ENCODE measurements at regions not wholly inside any gene's neighbourhood (a gene's known extent, or its start where the extent isn't known, plus 50 kb on each side); places are given as distances from the start of the nearest gene placed in this dataset.

DNA sequence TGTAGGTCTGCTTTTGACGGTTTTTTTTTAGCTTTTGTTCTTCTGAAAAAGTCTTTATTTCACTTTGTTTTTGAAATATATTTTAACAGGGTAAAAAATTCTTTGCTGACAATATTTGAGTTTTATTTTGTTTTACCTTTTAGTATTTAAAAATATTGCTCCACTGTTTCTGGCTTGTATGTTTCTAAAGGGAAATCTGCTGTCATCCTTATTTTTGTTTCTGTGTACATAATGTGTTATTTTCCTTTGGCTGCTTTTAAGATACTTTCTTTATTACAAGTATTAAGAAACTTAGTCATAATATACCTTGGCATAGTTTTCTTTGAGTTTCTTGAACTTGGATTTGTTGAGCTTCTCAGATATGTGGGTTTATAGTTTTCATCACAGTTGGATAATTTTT is 88.6 kb upstream of the SPACA1 start:
- no peak overlapping the region for H3K27ac ChIP-seq (ENCODE audit: low read length)
- no peaks in the 10 kb centered on the region for H3K36me3 ChIP-seq (ENCODE audit: control insufficient read depth in 1 of 2, insufficient read depth in 2 of 2, low read length in 2 of 2)
- H3K9me3 ChIP-seq (ENCODE audit: control insufficient read depth in 1 of 2, low read length in 2 of 2) = no peaks in the 10 kb centered on the region
- H3K4me1 ChIP-seq (ENCODE audit: control insufficient read depth in 1 of 2, insufficient read depth in 2 of 2, low read length in 2 of 2) = no peaks in the 10 kb centered on the region
- no peak overlapping the region for H3K4me3 ChIP-seq (ENCODE audit: low read depth in 1 of 2, low read length in 2 of 2)
- H3K27me3 ChIP-seq (ENCODE audit: low read depth, low read length) = no peaks in the 10 kb centered on the region

DNA sequence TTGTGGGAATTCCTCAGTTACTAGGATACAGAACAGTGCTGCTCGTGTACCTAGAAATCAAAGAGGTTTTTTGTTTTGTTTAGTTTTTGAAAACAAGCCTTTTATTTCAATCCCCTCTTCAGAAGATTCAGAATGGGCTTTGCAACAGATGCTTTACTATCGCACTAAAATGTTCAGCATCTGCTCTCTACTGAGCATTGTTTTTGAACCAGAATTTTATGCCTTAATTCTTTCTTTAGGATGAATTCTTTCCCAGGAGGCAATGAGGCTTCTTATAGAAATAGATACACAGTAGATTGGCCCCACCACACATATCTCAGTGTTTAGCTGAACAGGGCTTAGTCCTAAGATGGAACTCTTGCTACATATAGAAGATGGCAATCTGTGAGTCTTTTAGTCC is 95.9 kb upstream of the SPACA1 start:
- no peaks in the 10 kb centered on the region for H3K36me3 ChIP-seq (ENCODE audit: control insufficient read depth in 1 of 2, insufficient read depth in 2 of 2, low read length in 2 of 2)
- no peak overlapping the region for H3K27ac ChIP-seq (ENCODE audit: low read length)
- H3K4me1 ChIP-seq (ENCODE audit: control insufficient read depth in 1 of 2, insufficient read depth in 2 of 2, low read length in 2 of 2) = no peaks in the 10 kb centered on the region
- H3K4me3 ChIP-seq (ENCODE audit: low read depth in 1 of 2, low read length in 2 of 2) = no peak overlapping the region
- no peaks in the 10 kb centered on the region for H3K9me3 ChIP-seq (ENCODE audit: control insufficient read depth in 1 of 2, low read length in 2 of 2)
- H3K27me3 ChIP-seq (ENCODE audit: low read depth, low read length) = no peaks in the 10 kb centered on the region

DNA sequence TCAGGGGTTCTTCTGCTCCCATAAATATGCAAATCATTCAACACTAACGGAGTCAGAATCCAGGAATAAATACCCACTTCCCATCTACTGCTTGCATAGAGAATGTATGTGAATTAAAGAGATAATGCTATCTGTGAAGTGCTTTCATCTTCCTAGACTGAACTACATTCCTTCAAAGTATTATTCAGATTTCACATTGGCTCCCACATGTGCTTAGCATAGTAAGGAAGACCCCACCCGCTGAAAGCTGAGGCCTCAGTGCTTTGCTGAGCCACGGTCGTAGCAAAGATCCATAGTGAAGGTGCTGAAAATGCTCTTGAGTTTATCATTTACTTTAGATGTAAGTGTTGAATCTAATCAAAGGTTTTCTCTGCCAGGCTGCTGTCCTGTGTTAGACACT is 97.0 kb upstream of the SPACA1 start:
- no peak overlapping the region for H3K4me3 ChIP-seq (ENCODE audit: low read depth in 1 of 2, low read length in 2 of 2)
- H3K27ac ChIP-seq (ENCODE audit: low read length) = no peak overlapping the region
- no peaks in the 10 kb centered on the region for H3K4me1 ChIP-seq (ENCODE audit: control insufficient read depth in 1 of 2, insufficient read depth in 2 of 2, low read length in 2 of 2)

DNA sequence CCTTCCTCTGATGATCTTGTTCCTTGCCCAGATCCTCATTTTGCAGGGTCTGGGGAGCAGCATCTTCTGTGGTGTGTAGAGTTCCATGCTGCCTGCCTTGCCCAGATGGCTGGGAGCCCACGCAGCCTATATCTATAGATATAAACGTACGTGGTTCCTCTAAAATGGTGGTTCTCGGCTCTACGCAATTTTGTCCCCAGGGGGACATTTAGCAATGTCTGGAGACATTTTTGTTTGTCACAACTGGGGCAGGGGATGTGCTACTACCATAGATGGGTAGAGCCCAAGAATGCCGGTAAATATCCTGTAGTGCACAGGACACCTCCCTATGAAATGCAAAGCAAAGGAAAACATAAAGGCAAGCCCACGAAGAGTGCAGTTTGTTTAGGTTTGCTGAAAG is 98.4 kb upstream of the SPACA1 start:
- Histone ChIP-seq H3K4me1 (ENCODE audit: control insufficient read depth in 1 of 2, insufficient read depth in 2 of 2, low read length in 2 of 2) (peaks cover 0 to 11% of the 10 kb centered on the region in 2 donors), H3K27ac (ENCODE audit: low read length) (no peak overlapping the region), H3K4me3 (ENCODE audit: low read depth in 1 of 2, low read length in 2 of 2) (no peak overlapping the region), H3K9me3 (ENCODE audit: control insufficient read depth in 1 of 2, low read length in 2 of 2) (no peaks in the 10 kb centered on the region), H3K36me3 (ENCODE audit: control insufficient read depth in 1 of 2, insufficient read depth in 2 of 2, low read length in 2 of 2) (no peaks in the 10 kb centered on the region), H3K27me3 (ENCODE audit: low read depth, low read length) (no peaks in the 10 kb centered on the region)

More for the DNA sequence above, 97.0 kb upstream of the SPACA1 start:
- H3K27me3 ChIP-seq (ENCODE audit: low read depth, low read length) = no peaks in the 10 kb centered on the region
- H3K9me3 ChIP-seq (ENCODE audit: control insufficient read depth in 1 of 2, low read length in 2 of 2) = no peaks in the 10 kb centered on the region
- no peaks in the 10 kb centered on the region for H3K36me3 ChIP-seq (ENCODE audit: control insufficient read depth in 1 of 2, insufficient read depth in 2 of 2, low read length in 2 of 2)

DNA sequence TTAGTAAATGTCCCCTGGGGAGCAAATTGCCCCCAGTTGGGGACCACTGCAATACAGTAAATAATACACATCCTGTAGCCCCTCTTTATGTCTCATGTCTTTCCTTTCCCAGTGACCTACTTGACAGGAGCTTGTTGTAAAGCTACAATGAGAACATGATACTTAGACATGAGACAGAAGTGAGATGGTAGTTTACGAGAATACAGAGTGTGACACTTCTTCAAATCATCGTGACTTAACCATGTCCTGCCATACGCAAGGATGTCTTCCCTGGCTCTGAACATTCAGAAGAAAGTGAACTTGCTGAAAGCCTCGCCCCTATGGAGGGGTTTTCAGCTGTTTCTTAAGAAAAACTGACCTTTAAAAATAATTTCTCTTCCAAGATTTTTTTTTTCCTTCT is 101.0 kb upstream of the SPACA1 start:
- Histone ChIP-seq H3K36me3 (ENCODE audit: control insufficient read depth in 1 of 2, insufficient read depth in 2 of 2, low read length in 2 of 2) (no peaks in the 10 kb centered on the region), H3K27me3 (ENCODE audit: low read depth, low read length) (no peaks in the 10 kb centered on the region), H3K27ac (ENCODE audit: low read length) (no peak overlapping the region), H3K4me3 (ENCODE audit: low read depth in 1 of 2, low read length in 2 of 2) (no peak overlapping the region), H3K9me3 (ENCODE audit: control insufficient read depth in 1 of 2, low read length in 2 of 2) (no peaks in the 10 kb centered on the region), H3K4me1 (ENCODE audit: control insufficient read depth in 1 of 2, insufficient read depth in 2 of 2, low read length in 2 of 2) (peaks cover 0 to 11% of the 10 kb centered on the region in 2 donors)

DNA sequence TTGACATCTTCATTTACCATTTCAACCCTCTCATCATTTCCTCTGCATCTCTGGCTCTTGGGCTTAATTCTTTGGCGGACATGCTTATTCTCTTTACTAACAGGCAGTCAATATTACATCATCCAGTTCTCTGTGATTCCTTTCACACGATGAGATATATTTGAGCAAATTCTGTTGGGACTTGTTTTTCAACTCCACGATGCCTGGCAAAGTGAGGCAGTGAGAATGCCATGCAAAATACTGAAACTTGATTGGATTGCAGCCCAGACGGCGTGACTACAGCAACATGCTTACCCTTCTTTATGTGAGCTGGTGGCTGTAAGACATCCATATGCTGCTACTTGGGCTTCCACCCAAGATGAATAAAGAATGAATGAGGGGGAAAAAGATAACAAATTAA is 101.7 kb upstream of the SPACA1 start:
- no peak overlapping the region for H3K27ac ChIP-seq (ENCODE audit: low read length)
- H3K4me3 ChIP-seq (ENCODE audit: low read depth in 1 of 2, low read length in 2 of 2) = no peak overlapping the region
- H3K27me3 ChIP-seq (ENCODE audit: low read depth, low read length) = no peaks in the 10 kb centered on the region
- no peaks in the 10 kb centered on the region for H3K9me3 ChIP-seq (ENCODE audit: control insufficient read depth in 1 of 2, low read length in 2 of 2)
- peaks cover 0 to 11% of the 10 kb centered on the region in 2 donors for H3K4me1 ChIP-seq (ENCODE audit: control insufficient read depth in 1 of 2, insufficient read depth in 2 of 2, low read length in 2 of 2)
- no peaks in the 10 kb centered on the region for H3K36me3 ChIP-seq (ENCODE audit: control insufficient read depth in 1 of 2, insufficient read depth in 2 of 2, low read length in 2 of 2)

DNA sequence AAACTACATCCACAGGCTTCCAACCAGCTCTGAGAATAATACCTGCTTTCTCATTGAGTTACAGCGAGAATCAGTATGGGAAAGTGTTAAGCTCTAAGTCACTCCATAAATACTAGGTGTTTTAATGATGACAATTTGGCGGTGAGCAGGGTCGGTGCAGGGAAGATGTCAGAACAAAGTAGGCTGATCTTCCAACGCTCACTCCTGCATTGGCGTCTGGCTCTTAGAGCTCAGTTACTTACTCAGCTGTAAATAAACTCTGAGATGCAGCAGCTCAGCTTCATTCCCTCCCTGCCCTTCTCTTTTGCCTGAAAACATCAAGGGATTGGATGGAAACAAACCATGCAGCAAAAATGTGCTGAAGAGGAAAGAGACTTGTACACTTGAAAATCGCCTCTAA is 102.5 kb upstream of the SPACA1 start:
- Histone ChIP-seq H3K27ac (ENCODE audit: low read length) (no peak overlapping the region), H3K36me3 (ENCODE audit: control insufficient read depth in 1 of 2, insufficient read depth in 2 of 2, low read length in 2 of 2) (no peaks in the 10 kb centered on the region), H3K9me3 (ENCODE audit: control insufficient read depth in 1 of 2, low read length in 2 of 2) (no peaks in the 10 kb centered on the region), H3K27me3 (ENCODE audit: low read depth, low read length) (no peaks in the 10 kb centered on the region), H3K4me1 (ENCODE audit: control insufficient read depth in 1 of 2, insufficient read depth in 2 of 2, low read length in 2 of 2) (peaks cover 0 to 11% of the 10 kb centered on the region in 2 donors), H3K4me3 (ENCODE audit: low read depth in 1 of 2, low read length in 2 of 2) (no peak overlapping the region)

DNA sequence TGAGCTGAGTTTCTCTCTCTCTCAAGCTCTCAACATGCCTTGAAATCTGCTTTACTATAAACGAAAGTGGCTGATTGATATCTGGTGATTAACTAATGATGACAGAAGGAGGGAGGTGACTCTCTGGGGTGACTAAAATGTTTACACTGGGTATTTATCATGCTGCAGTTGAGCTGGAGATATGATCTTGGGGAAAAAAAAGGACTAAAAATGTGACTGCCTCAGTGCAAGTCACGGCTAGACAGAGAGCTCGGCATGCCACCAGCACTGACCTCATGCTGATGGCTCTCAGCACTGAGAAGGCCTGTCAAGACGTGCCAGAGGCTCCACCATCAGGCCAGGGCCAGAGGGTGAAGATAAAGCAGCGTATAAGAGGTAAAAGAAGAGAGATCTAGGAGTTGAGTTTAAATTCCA is 103.1 kb upstream of the SPACA1 start:
- Histone ChIP-seq H3K27me3 (ENCODE audit: low read depth, low read length) (no peaks in the 10 kb centered on the region), H3K4me3 (ENCODE audit: low read depth in 1 of 2, low read length in 2 of 2) (no peak overlapping the region), H3K36me3 (ENCODE audit: control insufficient read depth in 1 of 2, insufficient read depth in 2 of 2, low read length in 2 of 2) (no peaks in the 10 kb centered on the region), H3K9me3 (ENCODE audit: control insufficient read depth in 1 of 2, low read length in 2 of 2) (no peaks in the 10 kb centered on the region), H3K4me1 (ENCODE audit: control insufficient read depth in 1 of 2, insufficient read depth in 2 of 2, low read length in 2 of 2) (peaks cover 0 to 11% of the 10 kb centered on the region in 2 donors), H3K27ac (ENCODE audit: low read length) (no peak overlapping the region)

DNA sequence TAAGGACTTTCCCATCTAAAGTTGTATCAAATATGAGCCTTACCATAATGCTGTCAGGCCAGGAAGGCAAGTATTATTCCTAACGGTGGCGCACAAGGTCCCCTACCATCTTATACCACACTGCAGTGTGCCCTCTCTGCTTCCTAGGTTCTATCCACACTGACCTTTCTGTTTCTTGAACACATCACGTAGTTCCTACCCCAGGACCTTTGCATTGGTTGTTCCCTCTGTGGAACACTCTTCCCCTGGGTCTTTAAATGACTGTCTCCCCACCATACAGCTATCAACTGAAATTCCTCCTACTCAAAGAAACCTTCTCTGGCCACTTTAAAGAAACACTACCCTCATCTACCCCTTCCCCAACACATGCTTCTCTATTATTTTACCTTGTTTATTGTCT is 104.5 kb upstream of the SPACA1 start:
- no peak overlapping the region for H3K27ac ChIP-seq (ENCODE audit: low read length)
- no peaks in the 10 kb centered on the region for H3K9me3 ChIP-seq (ENCODE audit: control insufficient read depth in 1 of 2, low read length in 2 of 2)
- H3K4me1 ChIP-seq (ENCODE audit: control insufficient read depth in 1 of 2, insufficient read depth in 2 of 2, low read length in 2 of 2) = peaks cover 0 to 11% of the 10 kb centered on the region in 2 donors
- H3K27me3 ChIP-seq (ENCODE audit: low read depth, low read length) = no peaks in the 10 kb centered on the region
- no peaks in the 10 kb centered on the region for H3K36me3 ChIP-seq (ENCODE audit: control insufficient read depth in 1 of 2, insufficient read depth in 2 of 2, low read length in 2 of 2)
- no peak overlapping the region for H3K4me3 ChIP-seq (ENCODE audit: low read depth in 1 of 2, low read length in 2 of 2)

DNA sequence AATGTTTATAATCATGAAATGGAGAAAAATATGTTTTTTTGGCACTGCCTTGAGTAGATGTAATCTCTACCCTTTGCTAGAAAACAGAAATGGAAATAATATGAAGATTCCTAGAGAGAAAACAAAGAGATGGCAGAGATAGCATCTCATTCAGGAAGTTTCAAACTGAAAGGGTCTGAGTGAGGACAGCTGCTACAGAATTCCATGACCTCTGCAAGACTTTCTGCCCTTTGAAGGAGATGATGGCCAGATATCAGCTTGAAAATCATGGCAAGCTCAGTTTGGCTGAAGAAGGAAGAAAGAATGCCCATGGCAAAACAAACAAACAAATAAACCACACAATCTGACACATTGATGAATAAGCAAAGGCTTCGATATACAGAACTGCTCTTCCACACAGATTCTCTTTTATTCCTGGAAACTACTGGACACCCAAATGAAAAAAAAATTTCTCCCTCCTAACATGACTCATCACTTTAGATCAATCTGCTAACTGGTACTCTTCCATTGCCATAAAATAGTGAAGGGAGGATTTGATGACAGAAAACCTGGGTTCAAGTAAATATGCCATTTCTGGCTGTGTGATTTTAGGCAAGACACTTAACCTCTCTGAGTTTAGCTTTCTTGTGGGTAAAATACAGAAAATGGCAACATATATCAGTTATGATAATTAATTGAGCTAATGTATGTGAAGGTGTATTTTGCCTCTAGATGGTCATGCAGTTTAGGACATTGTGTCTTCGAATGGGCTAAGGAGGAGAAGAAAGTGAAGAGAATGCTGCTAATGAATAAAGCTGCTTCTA is 105.9 kb upstream of the SPACA1 start:
- no peaks in the 10 kb centered on the region for H3K9me3 ChIP-seq (ENCODE audit: control insufficient read depth in 1 of 2, low read length in 2 of 2)
- no peak overlapping the region for H3K4me3 ChIP-seq (ENCODE audit: low read depth in 1 of 2, low read length in 2 of 2)
- H3K4me1 ChIP-seq (ENCODE audit: control insufficient read depth in 1 of 2, insufficient read depth in 2 of 2, low read length in 2 of 2) = peaks cover 0 to 11% of the 10 kb centered on the region in 2 donors
- H3K27me3 ChIP-seq (ENCODE audit: low read depth, low read length) = no peaks in the 10 kb centered on the region
- H3K36me3 ChIP-seq (ENCODE audit: control insufficient read depth in 1 of 2, insufficient read depth in 2 of 2, low read length in 2 of 2) = no peaks in the 10 kb centered on the region
- no peak overlapping the region for H3K27ac ChIP-seq (ENCODE audit: low read length)

DNA sequence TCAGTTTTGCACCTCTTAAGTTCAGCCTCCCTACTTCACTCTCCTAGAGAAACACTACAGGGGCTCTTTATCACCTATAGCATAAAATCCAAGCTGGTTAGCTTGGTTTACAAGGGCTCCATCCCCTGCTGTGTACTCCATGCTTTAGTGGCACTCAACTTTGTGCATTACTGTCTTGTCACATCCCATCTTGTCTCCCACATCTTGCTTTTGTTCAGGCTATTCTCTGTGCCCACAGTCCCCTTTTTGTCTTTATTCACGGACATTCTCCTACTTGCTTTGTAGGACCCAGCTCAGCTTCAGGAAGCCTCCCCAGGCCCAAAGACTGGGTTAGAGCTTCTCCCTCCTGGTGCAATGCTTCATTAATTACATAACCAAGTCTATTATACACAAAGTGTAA is 107.9 kb upstream of the SPACA1 start:
- Histone ChIP-seq H3K4me3 (ENCODE audit: low read depth in 1 of 2, low read length in 2 of 2) (no peak overlapping the region), H3K4me1 (ENCODE audit: control insufficient read depth in 1 of 2, insufficient read depth in 2 of 2, low read length in 2 of 2) (peaks cover 0 to 6% of the 10 kb centered on the region in 2 donors), H3K27me3 (ENCODE audit: low read depth, low read length) (no peaks in the 10 kb centered on the region), H3K27ac (ENCODE audit: low read length) (no peak overlapping the region), H3K36me3 (ENCODE audit: control insufficient read depth in 1 of 2, insufficient read depth in 2 of 2, low read length in 2 of 2) (no peaks in the 10 kb centered on the region), H3K9me3 (ENCODE audit: control insufficient read depth in 1 of 2, low read length in 2 of 2) (no peaks in the 10 kb centered on the region)

DNA sequence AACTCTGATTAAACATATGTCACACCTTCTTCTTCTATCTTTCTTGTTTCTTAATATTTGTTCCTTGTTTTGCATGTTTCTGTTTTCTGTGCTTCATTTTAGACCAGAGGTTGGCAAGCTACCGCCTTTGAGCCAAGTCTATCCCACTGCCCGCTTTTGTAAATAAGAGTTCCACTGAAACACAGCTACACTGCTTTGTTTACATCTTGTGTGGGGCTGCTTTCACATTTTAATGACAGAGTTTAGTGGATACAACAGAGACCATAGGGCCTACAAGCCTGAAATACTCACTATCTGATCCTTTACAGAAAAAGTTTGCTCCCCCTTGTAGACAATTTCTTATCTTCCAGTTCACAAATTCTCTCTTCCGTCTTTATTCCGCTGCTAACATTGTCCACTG is 109.4 kb upstream of the SPACA1 start:
- no peaks in the 10 kb centered on the region for H3K9me3 ChIP-seq (ENCODE audit: control insufficient read depth in 1 of 2, low read length in 2 of 2)

More for the DNA sequence above, 109.4 kb upstream of the SPACA1 start:
- Histone ChIP-seq H3K36me3 (ENCODE audit: control insufficient read depth in 1 of 2, insufficient read depth in 2 of 2, low read length in 2 of 2) (no peaks in the 10 kb centered on the region), H3K4me1 (ENCODE audit: control insufficient read depth in 1 of 2, insufficient read depth in 2 of 2, low read length in 2 of 2) (no peaks in the 10 kb centered on the region), H3K27ac (ENCODE audit: low read length) (no peak overlapping the region), H3K4me3 (ENCODE audit: low read depth in 1 of 2, low read length in 2 of 2) (no peak overlapping the region), H3K27me3 (ENCODE audit: low read depth, low read length) (no peaks in the 10 kb centered on the region)
